Fibroblast of lung (primary cell): ENCODE measurements at regions not wholly inside any gene's neighbourhood (a gene's known extent, or its start where the extent isn't known, plus 50 kb on each side); places are given as distances from the start of the nearest gene placed in this dataset.

ENCODE experiments used
- DNase-seq, 2 donors: peaks; one replicate each; pipeline versions ENCODE4 v3.0.0 to v3.0.0-alpha.2; 2010; ENCODE audit warnings: low read depth in 2 of 2
- H2AFZ ChIP-seq: 2 replicates; pipeline ENCODE4 v1.5.1; 2012; ENCODE audit warnings: low read length, control low read depth, inconsistent platforms
- H3K27ac ChIP-seq: 2 replicates; pipeline ENCODE4 v1.5.1; 2011; ENCODE audit warnings: low read length, control low read depth; ENCODE audit not compliant: insufficient read depth
- H3K27me3 ChIP-seq: 2 replicates; pipeline ENCODE4 v1.5.1; 2011; ENCODE audit warnings: mild to moderate bottlenecking, low read length; ENCODE audit not compliant: control insufficient read depth, insufficient read depth
- H3K36me3 ChIP-seq: 2 replicates; pipeline ENCODE4 v1.5.1; 2011; ENCODE audit warnings: low read length; ENCODE audit not compliant: control insufficient read depth, insufficient read depth
- H3K4me1 ChIP-seq: 2 replicates; pipeline ENCODE4 v1.5.1; 2011; ENCODE audit warnings: low read length; ENCODE audit not compliant: control insufficient read depth, insufficient read depth; ENCODE audit errors: extremely low read depth
- H3K4me2 ChIP-seq: 2 replicates; pipeline ENCODE4 v1.5.1; 2011; ENCODE audit warnings: low read length, control low read depth; ENCODE audit not compliant: insufficient read depth; ENCODE audit errors: extremely low read depth
- H3K4me3 ChIP-seq, 4 experiments: fragments of 200-600 bp in 1 of 4; sonication (generic) in 1 of 4; replicated peaks in 1 of 4; 2 replicates each; pipeline ENCODE4 v1.5.1; 2011 to 2016; ENCODE audit warnings: low read length in 4 of 4, low read depth in 3 of 4, mild to moderate bottlenecking in 3 of 4, control low read depth in 2 of 4, inconsistent platforms in 1 of 4, mixed read lengths in 1 of 4; ENCODE audit not compliant: insufficient read depth in 1 of 4; ENCODE audit errors: control extremely low read depth in 1 of 4
- H3K79me2 ChIP-seq: 2 replicates; pipeline ENCODE4 v1.5.1; 2012; ENCODE audit warnings: mild to moderate bottlenecking, low read length, inconsistent platforms; ENCODE audit not compliant: control insufficient read depth, insufficient read depth
- H3K9ac ChIP-seq: 2 replicates; pipeline ENCODE4 v1.5.1; 2011; ENCODE audit warnings: mild to moderate bottlenecking, low read length, control low read depth; ENCODE audit not compliant: insufficient read depth
- H3K9me3 ChIP-seq: 2 replicates; pipeline ENCODE4 v1.5.1; 2012; ENCODE audit warnings: low read depth, low read length; ENCODE audit not compliant: control insufficient read depth, insufficient read depth
- H4K20me1 ChIP-seq: 2 replicates; pipeline ENCODE4 v1.5.1; 2011; ENCODE audit warnings: low read length; ENCODE audit not compliant: control insufficient read depth, insufficient read depth; ENCODE audit errors: extremely low read depth
- CTCF ChIP-seq, 2 donors: IDR thresholded peaks in 1 of 2; conservative IDR thresholded peaks in 1 of 2; 1 replicate in 1 of 2; 2 replicates in 1 of 2; pipeline ENCODE4 v1.5.1; 2011 to 2012; ENCODE audit warnings: low read length in 2 of 2, control low read depth in 1 of 2, inconsistent platforms in 1 of 2, low read depth in 1 of 2, mild to moderate bottlenecking in 1 of 2
- EZH2 ChIP-seq: IDR thresholded peaks from 2 replicates; pipeline ENCODE4 v1.5.1; 2012; ENCODE audit warnings: low read length, control low read depth, mild to moderate bottlenecking; ENCODE audit errors: missing control alignments

GRCh38 chr2:51222106-51222505 is 190.2 kb upstream of the NRXN1 start:
- no peak overlapping the region for H3K4me2 ChIP-seq
- H2AFZ ChIP-seq, result no peak overlapping the region
- no peak overlapping the region for H3K27ac ChIP-seq
- DNase-seq, result peak in 1 of 2 donors; percentile 9
- H3K9ac ChIP-seq, result no peak overlapping the region
- H3K27me3 ChIP-seq, result no peaks in the 10 kb centered on the region
- H3K36me3 ChIP-seq, result no peaks in the 10 kb centered on the region
- no peaks in the 10 kb centered on the region for H4K20me1 ChIP-seq
- TF ChIP-seq EZH2 (no peak), CTCF (conservative IDR thresholded peaks at IDR 0.05 in 1 of 2, IDR thresholded peaks at IDR 0.05 in 1 of 2; ENCODE audit: low read depth in 1 of 2, low read length in 2 of 2) (no peak)
- no peaks in the 10 kb centered on the region for H3K4me1 ChIP-seq
- no peak overlapping the region for H3K4me3 ChIP-seq
- no peaks in the 10 kb centered on the region for H3K79me2 ChIP-seq
- H3K9me3 ChIP-seq, result no peaks in the 10 kb centered on the region

DNA sequence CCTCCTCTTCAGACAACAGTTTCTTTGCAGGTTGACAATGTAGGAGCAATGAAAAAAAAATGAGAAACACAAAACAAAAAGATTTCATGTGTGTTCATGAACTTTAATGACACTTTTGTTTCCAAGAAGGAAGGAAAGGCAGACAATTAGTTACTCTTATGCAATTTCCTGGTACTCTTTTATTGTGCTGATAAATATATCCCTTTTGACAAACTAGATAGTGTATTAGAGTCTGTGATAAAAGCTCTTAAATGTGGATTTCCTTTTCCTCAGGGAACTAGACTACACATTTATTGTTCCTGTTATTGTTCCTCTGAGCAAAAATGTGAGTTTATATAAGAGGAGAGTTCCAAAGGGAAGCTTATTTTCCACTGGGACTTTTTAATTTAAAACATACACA is 188.7 kb upstream of the NRXN1 start:
- no peaks in the 10 kb centered on the region for H3K36me3 ChIP-seq
- H3K4me1 ChIP-seq, result no peaks in the 10 kb centered on the region
- no peak overlapping the region for H3K4me3 ChIP-seq
- no peak overlapping the region for H3K9ac ChIP-seq
- H3K79me2 ChIP-seq, result no peaks in the 10 kb centered on the region
- DNase-seq, result no peak
- no peak for TF ChIP-seq EZH2
- TF ChIP-seq CTCF (conservative IDR thresholded peaks at IDR 0.05 in 1 of 2, IDR thresholded peaks at IDR 0.05 in 1 of 2; ENCODE audit: low read depth in 1 of 2, low read length in 2 of 2), result no peak
- H3K27ac ChIP-seq, result no peak overlapping the region
- H4K20me1 ChIP-seq, result no peaks in the 10 kb centered on the region
- H3K27me3 ChIP-seq, result no peaks in the 10 kb centered on the region
- H3K4me2 ChIP-seq, result no peak overlapping the region
- H2AFZ ChIP-seq, result no peak overlapping the region
- H3K9me3 ChIP-seq, result no peaks in the 10 kb centered on the region

GRCh38 chr2:51220080-51220479 is 188.1 kb upstream of the NRXN1 start:
- Histone ChIP-seq H2AFZ (no peak overlapping the region), H3K4me2 (no peak overlapping the region), H3K27ac (no peak overlapping the region), H3K4me3 (no peak overlapping the region), H3K79me2 (no peaks in the 10 kb centered on the region), H3K9me3 (no peaks in the 10 kb centered on the region), H4K20me1 (no peaks in the 10 kb centered on the region), H3K27me3 (no peaks in the 10 kb centered on the region), H3K36me3 (no peaks in the 10 kb centered on the region), H3K9ac (no peak overlapping the region), H3K4me1 (no peaks in the 10 kb centered on the region)
- no peak for DNase-seq
- no peak for TF ChIP-seq CTCF (conservative IDR thresholded peaks at IDR 0.05 in 1 of 2, IDR thresholded peaks at IDR 0.05 in 1 of 2; ENCODE audit: low read depth in 1 of 2, low read length in 2 of 2)
- TF ChIP-seq EZH2, result no peak
